Renal cortical epithelial cell (primary cell): ENCODE measurements at regions not wholly inside any gene's neighbourhood (a gene's known extent, or its start where the extent isn't known, plus 50 kb on each side); places are given as distances from the start of the nearest gene placed in this dataset.
"Not testable (repeated sequence)": the region's sequence is repeated elsewhere in the genome, so short reads cannot be mapped to it uniquely, and the experiment has no call there.

Source experiments
- DNase-seq: peaks from one replicate; pipeline ENCODE4 v3.0.0-alpha.2; 2011; ENCODE audit warnings: low read depth

- no peak for DNase-seq
Observed at GRCh38 chr5:87198010-87198409, 69.7 kb upstream of the RASA1 start.

GRCh38 chr5:87199246-87199645 lies 68.4 kb upstream of the RASA1 start:
- not testable (repeated sequence) for DNase-seq

- DNase-seq, result not testable (repeated sequence)
Observed at GRCh38 chr5:87199704-87200103, 68.0 kb upstream of the RASA1 start.

- no peak for DNase-seq
Observed at GRCh38 chr5:87210076-87210475, 57.6 kb upstream of the RASA1 start.

- DNase-seq, result peak; percentile 34
Observed at GRCh38 chr5:87210743-87211142, 56.9 kb upstream of the RASA1 start.

- DNase-seq, result no peak
Observed at GRCh38 chr5:87211676-87212075, 56.0 kb upstream of the RASA1 start.

GRCh38 chr5:87212183-87212582 lies 55.5 kb upstream of the RASA1 start:
- not testable (repeated sequence) for DNase-seq

GRCh38 chr5:87217480-87217879 lies 50.2 kb upstream of the RASA1 start:
- not testable (repeated sequence) for DNase-seq
